GM19324 (cell line): ENCODE measurements at regions not wholly inside any gene's neighbourhood (a gene's known extent, or its start where the extent isn't known, plus 50 kb on each side); places are given as distances from the start of the nearest gene placed in this dataset.

ENCODE experiments used
- ATAC-seq: cut with Tn5 transposase; IDR thresholded peaks from one replicate; pipeline ENCODE4 v1.9.1; 2021; ENCODE audit warnings: mild to moderate bottlenecking, moderate library complexity; ENCODE audit not compliant: unreplicated experiment, low FRiP score

DNA sequence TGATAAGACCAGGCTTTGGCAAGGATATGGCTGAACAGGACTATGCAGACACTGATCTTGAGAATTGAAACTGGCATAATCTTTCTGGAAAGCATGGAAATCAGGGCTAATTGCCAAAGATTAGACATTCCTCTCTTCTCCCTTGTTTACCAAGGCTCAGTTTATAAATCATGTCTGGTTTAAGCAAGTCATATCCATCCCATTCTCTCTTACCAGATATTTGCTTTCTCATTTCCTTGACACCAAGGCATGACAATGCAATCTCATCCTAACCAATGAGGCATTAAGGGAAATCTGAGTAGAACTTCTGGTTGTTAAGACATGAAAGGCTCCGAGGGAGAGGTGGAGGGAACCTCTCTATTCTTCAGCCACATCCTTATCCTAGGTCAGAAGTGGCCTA is 110.3 kb upstream of the CEP85L start:
- no peak for ATAC-seq

DNA sequence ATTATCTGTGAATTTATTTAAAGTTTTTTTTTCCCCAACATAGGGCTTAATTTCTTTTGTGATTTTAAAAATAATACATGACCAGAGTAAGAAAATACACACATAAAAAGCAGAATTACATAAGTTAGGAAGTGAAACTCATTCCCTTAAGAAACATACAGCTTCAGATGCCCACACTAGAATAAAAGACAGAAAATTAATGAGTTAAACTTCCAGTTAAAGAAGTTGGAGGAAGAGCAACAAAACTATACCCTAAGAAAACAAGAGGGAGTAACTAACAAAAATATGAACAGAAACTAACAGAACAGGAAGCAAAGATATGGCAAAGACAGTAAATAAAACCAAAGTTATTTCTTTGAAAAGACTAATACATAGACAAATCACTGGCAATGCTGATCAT is 107.6 kb upstream of the CEP85L start:
- no peak for ATAC-seq

DNA sequence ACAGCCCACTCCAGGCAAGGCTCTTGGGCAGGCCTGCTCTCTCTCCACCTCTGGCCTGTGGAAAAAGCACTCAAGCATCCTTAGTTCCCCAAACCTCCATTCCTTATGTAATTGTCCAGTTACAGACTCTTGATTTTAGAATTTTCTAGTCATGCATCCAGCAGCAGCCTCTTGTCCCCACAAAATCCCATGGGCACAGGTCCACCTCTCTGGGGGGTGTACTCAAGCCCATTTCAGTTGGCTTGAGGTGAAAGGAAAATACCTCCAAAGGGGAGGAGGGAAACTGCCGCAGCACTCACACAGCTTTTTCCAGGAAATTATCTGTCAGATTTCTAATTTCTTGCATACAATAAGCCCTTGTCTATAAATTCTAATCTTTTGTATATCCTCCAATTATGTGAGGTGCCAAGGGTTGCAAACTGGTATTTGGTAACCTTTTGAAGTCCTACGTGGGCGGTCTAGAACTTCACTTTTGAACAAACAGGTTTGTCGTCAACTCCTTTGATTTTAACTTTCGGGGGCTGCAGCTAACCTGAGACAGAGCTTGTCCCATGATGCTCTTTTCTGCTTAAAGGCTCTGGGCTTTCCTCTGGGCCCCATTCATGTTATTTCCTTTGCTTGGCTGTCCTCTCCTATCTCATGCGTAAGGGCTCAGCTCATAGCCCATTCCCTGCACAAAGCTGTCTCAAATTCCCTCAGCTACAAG is 104.7 kb upstream of the CEP85L start:
- ATAC-seq, result no peak

DNA sequence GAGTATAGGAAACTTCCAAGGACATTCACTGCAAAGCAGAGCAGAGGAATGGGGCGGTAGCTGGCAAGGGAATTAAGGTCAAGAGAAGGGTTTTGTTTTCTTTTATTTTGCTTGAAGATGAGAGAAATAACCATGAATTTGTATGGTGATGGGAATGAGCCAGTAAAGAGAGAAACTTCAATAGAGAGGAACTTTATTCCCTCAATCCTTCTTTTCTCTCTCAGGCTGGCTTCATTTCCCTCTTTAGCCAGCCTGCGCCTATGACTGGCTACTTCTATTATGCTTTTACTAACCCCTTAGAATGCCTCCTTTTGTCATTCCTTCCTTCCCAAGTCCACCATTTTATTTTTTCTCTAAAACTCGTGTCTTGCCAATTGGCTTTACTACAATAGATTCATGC is 101.4 kb upstream of the CEP85L start:
- ATAC-seq, result no peak

DNA sequence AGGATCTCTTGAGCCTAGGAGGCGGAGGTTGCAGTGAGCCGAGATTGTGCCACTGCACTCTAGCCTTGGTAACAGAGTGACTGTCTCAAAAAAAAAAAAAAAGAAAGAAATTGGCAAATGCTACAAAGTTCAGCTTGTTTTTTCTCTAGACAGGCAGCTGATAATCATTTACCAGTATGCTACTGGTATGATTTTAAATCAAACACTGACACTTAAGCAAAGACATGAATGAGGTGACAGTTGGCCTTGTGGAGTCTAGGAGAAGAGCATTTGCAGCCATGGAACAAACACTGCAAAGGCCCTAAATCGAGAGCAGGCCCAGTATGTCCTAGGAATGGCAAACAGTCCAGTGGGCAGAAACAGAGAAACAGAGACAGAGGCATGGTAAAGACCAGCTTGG is 99.7 kb upstream of the CEP85L start:
- no peak for ATAC-seq

DNA sequence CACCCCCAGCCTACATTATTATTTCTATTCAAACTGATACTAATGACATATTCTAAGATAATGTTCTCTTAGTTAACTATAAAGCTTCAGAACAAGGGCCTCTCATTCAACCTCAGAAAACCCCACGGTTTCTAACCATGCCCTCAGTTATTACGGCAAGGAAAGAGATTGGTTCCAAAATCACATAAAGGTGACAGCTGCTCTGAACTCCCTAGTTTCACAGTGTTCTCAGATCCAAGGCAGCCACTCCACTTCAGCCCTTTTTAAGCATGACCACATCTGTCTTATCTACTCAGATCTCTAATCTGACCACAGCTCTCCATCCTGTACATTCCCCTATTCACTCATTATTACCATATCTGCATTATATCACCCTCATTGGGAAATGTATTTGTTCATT is 98.8 kb upstream of the CEP85L start:
- ATAC-seq, result no peak

DNA sequence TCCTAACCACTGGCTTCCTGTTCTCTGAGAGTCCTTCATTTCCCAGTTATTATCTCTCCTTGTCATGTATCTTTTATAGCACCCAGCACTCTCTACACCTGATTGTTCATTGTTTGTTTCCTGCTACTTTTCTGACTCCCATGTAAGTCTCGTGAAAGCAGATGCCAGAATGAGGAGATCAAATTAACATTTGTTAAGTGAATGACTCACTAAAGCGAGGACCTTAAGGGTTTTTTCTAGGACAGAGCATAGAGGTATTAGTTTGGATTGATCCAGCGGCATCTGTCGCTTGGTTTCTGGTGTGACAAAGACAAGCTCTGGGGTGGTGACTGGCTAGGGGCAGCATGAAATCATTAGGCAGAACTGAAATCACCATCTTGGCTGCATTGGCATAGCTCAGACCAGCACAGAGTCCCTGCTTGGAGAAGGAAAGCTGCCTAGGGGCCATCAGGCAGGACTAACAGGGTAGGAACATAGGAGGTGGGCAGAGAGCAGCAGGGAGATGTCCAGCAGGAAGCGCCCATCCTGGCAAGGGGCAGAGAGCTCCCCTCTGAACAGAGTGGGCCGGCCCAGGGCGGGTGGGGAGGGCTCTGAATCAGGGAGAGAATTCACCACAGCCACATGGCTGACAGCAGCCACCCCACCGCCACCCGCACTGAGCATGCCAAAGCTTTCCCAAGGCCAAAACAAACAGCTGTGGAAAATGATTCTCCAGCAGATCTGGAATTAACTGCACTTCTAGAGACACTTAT is 97.1 kb upstream of the CEP85L start:
- no peak for ATAC-seq

DNA sequence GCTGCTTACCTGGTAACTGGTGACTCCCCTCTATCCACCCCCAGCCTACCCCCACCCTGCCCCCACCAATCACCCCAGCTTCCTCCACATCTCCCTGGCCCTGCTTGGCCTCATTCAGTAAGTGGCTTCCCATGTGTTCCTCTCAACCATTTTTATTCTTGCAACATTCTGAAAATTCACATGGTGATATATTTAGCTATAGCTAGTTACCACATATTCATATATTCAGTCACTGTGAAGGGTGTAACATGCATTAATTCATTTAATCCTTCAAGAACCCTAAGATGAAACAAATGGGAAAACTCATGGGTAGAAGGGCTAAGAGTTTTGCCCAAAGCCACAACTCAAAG is 95.4 kb upstream of the CEP85L start:
- no peak for ATAC-seq

DNA sequence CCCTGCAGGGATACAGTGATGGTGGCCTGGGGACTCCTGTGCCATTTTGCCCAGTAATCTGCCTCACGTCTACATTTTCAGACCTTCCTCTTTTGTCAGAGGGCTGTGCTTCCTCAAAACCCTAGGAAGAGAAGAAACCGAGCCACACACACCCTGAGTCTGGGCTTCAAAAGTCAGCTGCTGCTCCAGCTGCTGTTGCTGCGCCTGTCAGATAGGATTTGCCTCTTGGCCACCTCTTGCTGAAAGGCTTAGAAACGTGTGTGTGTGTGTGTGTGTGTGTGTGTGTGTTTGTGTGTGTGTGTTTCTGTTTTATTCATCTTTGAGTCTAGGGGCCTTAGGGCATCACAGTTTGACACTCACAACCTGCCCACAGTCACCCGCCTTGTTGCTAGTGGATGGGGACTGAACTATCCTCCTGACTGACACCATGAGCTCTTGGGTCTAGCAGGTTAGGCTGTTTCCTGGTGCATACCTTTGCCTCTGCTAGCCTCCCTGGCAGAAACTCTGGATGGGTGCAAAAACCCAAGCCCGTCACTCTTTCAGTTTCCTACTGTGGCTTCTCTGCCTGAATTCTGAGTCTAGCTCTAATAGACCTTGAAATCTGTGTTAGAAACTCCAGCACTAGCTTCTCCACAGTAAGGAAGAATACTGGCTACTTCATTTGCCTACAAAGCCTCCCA is 94.9 kb upstream of the CEP85L start:
- ATAC-seq, result no peak

DNA sequence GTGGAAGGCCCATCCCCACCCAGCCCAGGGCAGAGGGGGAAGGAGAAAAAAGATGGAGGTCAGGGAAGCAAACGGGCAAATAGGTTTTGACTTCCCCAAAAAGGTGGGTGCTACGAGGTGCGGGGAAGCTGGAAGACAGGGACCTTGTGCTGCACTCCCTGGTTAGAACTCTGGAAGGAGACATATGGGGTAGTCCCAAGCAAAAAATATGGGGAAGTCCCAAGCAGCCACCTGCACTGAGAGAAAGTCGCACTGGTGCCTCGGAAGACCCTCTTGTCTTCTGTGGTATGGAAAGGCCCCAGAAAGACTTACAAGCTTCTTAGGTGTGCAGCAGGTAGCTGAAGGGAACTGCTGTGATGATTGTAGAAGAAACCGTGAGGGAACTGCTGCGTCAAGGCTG is 93.8 kb upstream of the CEP85L start:
- no peak for ATAC-seq

DNA sequence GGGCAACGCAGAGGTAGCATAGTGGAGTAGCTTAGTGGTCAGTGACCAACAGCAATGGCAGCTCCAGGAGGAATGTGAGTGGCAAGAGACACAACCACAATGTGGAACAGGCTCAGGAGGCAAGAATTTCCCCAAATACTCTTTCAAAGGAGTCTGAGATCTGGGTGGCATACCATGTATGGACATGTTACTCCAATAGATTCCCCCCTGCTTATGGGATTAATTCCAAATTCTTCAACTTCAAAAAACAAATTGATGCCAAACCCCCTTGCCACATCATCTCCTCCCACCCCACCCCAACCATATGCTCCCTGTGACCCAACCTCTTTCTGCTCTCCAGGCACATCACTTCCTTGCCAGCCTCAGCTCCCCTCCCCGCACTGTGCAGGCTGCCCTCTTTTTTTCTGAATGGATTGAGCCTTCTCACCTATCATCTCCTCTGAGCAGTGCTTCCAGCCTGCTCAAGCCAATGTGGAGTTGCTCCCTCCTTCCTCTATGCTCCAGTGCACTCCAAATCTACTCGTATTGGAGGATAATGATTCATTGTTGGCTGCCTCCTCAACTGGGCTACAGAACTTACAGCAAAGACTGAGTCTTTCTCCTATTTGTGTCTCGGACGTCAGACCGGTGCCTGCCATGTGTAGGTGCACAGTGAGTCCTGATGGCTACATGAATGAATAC is 93.0 kb upstream of the CEP85L start:
- ATAC-seq, result no peak

DNA sequence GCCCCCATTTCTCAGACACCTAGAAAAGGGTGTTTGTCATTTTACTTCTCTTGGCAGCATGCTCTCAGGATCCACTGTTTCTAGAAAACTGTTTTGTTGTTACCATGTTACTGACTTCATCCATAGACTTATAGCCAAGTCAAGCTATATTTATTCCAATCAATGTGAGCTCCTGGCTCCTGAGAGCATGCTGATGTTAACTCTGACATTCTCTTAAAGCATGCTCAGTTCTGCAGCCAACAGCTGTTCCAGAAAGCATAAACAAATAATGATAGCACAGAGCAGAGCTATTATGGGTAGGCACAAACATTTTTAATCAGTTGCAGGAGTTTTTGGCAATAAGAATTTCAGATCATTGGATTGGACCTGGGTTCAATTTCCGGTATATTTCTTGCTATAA is 92.4 kb upstream of the CEP85L start:
- no peak for ATAC-seq

DNA sequence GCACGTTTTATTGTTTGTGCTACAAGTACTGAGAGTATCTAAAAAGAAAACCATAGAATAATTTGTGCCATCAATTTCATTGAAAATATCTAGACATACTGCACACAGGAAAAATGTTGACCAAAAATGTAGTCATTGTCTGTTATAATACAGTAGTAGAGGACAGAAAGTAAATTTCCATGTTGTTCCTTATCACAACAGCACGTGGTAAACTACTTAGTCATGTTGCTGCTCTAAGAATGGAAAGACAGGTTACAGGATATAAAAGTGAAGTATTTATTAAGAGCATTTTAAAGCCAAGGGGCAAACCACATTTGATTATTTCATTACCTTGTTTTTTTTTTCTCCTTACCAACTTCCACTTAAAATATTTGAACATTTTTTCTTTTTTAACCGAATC is 89.0 kb upstream of the CEP85L start:
- no peak for ATAC-seq

DNA sequence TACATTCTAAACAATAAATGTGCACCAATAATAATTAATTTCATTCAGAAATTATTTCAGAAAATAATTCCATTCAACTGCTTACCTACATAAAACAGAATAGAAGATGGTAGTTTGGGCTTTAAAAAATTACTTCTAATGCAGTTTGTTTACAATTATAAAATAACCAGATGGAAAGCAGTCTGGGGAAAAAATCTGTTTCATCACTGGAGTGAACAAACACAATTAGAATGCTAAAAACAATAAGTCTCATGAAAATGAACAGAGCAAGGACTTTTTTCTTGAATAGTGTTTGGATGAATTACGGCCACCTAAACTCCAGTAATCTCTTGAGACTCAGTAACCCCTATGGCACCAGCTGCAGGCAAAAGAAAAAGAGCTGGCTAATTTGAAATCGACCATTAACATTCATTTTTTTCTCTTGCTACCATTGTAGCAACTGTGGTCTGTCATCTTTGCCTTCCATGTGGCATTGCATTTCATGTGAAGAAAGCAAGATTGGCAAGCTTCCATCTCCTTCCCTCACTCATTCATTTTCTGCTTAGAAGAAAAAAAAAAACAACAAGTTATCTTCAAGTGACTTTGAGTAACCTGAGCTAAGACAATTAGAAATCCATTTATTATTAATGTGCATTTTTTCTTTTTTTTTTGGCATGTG is 88.4 kb upstream of the CEP85L start:
- no peak for ATAC-seq

DNA sequence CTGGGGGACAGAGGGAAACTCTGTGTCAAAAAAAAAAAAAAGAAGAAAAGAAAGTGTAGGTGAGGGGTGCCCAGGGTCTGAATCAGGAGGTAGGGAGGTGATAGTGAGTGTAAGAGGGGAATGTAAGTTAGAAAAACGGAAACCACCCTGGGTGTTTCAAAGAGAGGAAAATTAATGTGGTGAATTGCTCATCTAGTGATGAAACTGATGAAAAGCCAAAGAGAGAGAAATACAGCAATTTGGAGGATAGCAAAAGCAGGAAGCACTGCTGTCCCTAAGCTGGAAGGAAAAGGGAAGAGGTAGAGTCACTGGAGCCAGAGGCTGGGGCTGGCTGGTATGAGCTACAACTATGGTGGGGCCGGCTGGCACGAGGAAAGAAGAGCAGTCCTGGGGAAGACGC is 85.0 kb upstream of the CEP85L start:
- no peak for ATAC-seq

DNA sequence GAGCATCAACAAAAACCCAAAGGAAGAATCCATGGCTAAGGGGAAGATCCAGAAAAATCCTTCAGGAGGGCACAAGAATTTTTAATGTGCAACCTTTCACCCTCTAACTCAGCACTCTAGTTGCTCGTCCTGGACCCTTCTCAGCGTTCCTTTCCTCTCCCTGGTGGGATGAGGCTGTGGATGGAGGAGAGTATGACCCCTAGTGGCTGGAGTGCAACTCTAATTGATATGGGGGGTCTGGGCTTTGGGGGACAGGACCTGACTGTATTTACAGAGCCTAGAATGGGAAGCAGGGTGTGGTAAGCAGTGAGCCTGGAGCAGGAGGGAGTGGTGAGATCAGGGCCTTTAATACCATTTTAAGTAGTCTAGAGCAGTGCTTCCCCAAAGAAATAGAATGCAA is 83.9 kb upstream of the CEP85L start:
- no peak for ATAC-seq

DNA sequence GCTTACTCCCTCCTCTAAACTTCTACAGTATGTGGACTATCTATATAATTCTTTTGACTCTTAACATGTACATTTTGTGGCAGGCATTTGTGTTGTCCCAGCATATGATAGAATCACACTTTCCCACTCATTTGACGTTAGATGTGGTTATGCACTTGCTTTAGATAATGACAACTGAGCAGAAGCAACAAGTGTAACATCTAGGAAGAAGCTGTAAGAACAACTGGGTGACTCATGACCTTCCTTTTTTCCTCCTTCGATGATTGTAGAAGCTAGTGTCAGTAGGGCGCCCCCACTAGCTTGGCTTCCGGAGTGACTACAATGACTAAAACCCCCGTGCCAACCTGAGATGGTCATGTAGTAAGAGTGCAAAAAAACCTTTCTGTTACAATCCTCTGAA is 74.6 kb upstream of the CEP85L start:
- no peak for ATAC-seq

DNA sequence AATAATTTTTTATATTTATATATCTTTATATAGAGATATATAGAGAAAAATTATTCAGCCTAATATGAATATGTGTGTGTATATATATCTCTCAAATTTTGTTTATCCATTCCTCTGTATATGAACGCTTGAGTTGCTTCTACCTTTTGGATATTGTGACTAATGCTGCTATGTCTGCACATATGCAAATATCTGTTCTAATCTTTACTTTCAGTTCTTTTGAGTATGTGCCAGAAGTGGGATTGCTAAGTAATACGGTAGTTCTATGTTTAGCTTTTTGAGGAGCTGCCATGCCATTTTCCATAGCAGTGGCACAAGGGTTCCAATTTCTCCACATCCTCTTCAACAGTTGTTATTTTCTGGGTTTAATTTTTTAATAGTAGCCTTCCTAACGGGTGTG is 72.8 kb upstream of the CEP85L start:
- ATAC-seq, result peak; percentile 84

DNA sequence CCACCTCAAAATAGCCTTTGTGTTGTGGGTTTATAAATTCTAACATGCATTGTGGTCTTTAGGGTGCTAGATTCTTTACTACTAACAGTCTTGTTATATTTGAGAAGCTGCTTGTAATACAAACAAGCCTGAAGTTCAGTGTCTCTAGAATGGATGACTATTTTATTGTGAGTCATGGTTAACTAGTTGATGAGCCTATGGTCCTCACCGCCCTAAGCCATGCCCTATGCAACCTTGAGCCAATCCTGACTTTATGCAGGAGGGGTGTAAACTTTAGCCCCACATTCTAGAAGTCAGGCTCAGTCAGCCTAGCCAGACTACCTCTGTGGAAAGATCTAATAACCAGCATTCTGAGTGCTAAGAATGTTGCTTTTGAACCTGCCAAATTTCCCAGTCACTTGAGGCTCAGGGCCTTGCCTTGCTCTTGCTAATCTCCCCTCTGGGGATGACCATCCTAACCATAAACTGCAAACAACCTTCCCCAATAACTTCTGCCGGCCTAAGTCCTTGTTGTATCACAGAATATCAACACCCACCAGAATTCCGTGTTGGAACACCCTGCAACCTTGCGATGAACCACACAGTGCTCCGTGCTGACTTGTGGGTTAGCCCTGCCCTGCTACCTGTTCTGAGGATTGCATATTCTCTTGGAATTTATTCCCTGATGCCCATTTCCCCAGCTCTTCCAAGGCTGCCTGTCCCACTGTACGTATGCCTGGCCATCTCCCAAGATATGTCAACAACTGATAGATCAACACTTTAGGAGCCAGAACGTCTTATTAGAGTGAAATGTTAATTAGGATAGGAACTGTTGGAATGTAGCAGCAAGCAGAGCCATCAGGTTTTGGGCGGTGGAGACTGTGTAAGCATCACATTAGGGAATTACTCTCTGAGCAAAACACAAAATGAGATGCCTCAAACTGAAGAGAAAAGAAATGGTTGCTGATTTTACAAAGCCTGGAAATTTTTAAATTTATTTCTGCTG is 71.7 kb upstream of the CEP85L start:
- no peak for ATAC-seq

DNA sequence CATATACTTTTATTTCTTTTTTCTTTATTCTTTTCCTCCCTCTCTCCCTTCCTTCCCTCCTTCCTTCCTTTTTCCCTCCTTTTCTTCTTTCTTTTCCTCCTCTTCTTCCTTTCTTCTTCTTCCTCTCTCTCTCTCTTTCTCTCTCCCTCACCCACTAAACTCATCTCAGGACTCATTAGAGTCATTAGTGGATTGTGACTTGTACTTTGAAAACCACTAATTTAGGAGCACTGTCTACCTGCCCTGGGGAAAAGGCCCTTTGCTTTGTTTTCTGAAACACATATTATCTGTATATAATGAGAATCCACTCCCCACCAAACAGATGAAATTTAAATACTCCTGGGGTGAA is 68.7 kb upstream of the CEP85L start:
- ATAC-seq, result no peak
